GM19035 (cell line): ENCODE measurements at regions not wholly inside any gene's neighbourhood (a gene's known extent, or its start where the extent isn't known, plus 50 kb on each side); places are given as distances from the start of the nearest gene placed in this dataset.
"Not testable (repeated sequence)": the region's sequence is repeated elsewhere in the genome, so short reads cannot be mapped to it uniquely, and the experiment has no call there.

Source experiments
- ATAC-seq: cut with Tn5 transposase; IDR thresholded peaks from one replicate; pipeline ENCODE4 v1.9.1; 2021; ENCODE audit not compliant: unreplicated experiment

DNA sequence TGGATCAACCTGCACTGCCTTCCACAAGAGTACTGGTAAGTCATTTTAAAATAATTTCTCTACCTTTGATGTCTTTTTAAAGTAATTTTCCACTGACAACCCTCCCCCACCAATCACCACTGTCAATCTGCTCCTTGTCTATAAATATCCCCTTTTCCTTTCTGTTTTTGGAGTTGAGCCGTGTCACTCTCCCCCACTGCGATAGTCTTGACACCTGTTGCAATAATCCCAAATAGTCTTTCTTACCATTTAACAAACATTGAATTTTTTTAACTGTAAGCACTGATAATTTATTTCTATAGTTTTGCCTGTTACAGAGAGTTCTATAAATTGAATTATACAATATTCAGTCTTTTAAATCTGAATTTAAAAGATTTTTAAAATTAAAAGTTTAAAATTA, 420.9 kb downstream of the COL11A1 start:
- ATAC-seq = no peak

DNA sequence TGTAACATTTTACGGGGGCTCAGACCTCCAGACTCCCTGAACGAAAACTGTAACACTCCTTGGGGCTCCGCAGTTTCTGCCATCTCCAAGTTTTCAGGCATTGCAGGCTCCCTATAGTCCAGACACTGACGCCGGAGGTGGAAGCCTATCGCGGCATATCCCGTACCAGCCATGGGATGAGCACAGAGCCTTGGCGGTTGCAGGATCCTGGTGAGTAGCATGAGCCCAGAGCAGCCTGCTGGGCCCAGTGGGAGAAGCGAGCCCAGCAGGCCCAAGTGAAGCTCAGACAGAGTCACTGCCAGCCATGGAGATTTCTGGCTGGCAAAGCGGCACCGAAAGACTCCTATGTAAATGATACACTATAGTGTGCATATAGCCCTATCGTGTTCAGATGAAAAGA, 446.8 kb downstream of the COL11A1 start:
- ATAC-seq = no peak

DNA sequence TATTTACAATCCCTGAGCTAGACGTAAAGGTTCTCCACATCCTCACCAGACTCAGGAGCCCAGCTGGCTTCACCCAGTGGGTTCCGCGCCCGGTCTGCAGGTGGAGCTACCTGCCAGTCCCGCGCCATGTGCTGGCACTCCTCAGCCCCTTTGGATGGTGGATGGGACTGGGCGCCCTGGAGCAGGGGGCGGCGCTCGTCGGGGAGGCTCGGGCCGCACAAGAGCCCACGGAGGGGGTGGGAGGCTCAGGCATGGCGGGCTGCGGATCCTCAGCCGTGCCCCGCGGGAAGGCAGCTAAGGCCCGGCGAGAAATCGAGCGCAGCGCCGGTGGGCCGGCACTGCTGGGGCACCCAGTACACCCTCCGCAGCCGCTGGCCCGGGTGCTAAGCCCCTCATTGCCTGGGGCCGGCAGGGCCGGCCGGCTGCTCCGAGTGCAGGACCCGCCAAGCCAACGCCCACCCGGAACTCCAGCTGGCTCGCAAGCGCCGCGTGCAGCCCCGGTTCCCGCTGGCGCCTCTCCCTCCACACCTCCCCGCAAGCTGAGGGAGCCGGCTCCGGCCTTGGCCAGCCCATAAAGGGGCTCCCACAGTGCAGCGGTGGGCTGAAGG, 448.3 kb downstream of the COL11A1 start:
- not testable (repeated sequence) for ATAC-seq

DNA sequence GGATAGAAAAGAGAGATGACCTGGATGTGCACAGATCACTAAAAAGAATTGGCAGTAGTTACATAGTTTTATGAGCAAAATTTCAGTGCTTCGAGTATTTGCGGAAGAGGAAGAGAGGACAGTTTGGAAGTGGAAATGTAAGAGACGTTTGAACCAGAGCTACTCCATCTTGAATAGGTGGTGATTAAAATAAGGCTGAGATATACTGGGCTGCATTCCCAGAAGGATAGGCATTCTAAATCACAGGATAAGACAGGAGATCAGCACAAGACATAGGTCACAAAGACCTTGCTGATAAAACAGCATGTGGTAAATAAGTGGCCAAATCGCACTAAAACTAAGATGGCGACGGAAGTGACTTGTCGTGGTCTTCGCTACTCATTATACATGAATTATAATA, 453.3 kb downstream of the COL11A1 start:
- ATAC-seq = no peak

DNA sequence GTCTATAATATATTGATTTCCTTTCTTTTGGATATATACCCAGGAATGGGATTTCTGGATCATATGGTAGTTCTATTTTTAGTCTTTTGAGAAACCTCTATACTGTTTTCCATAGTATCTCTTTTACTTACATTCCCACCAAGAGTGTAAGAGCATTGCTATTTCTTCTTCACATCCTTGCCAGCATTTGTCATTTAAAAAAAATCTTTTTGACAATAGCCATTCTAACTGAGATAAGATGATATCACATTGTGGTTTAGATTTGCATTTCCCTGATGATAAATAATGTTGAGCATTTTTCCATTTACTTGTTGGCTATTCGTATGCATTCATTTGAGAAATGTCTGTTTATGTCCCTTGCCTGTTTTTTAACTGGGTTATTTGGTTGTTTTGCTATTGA, 467.4 kb downstream of the COL11A1 start:
- no peak for ATAC-seq

DNA sequence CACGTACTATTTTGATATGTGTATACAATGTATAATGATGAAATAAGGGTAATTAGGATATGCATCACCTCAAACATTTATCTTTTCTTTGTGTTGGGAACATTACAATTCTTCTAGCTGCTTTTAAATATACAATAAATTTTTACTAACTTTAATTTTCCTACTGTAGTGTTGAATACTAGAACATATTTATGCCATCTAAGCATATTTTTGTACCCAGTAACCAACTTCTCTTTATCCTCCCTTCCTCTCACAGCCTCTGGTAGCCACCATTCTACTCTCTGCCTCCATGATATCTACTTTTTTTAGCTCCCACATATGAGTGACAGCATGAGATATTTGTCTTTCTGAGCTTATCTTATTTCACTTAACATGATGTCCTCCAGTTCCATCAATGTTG, 468.0 kb downstream of the COL11A1 start:
- no peak for ATAC-seq

DNA sequence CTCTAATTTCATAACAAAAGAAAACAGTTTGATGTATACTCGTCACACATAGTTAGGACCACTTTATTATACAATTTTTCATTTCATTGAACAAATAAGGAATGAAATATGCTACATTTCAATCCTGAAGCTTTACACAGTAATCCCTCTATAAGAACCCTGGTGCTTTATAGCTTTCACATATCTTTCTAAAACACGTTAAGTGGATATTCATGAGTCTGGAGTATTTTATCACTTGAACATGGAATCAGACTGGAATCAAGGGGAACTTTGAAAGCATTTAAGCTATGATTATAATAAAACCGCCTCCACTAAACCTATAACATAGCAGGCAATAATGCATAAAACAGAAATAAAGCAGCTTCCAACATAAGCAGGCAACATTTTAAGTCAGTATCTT, 476.6 kb downstream of the COL11A1 start:
- no peak for ATAC-seq

DNA sequence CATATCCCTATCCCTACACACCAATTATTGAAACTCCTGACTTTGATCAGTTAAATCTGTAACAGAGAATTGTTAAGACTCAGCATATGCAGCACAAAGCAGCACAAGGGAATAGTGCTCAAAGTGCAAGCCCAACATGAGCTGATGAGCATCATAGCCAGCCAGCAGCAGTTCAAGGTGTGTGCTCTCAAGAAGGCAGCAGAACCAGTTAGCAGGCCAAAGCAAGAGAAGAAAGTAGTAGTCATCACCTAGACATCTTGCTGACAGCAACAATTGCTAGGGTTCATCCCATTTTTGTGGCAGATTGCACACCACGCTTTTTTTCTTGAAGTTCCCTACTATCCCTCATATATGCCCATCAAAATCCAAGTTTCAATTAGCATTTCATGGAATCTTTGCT, 478.3 kb downstream of the COL11A1 start:
- no peak for ATAC-seq

DNA sequence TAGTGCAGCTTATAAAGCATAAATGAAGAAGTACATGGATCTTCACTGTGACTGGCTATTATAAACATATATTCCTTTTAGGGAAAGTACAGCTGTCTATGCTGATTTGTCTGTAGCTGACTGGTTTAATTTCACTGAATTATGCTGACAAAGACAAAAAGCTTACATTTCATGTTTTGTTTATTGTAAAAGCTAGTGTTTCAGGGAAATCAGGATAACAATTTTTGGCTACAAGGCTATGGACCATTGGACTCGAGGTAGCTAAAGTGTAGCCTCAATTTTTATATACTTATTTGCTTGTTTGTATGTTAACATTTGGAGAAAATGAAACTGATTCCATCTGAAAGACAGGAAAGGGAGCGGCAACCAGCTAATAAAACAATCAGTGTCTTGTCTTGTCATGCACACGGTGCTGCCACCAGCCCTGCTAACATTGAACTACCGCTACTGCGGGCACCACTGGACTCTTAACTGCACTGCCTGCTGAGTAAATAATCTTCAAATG, 480.2 kb downstream of the COL11A1 start:
- ATAC-seq = no peak

DNA sequence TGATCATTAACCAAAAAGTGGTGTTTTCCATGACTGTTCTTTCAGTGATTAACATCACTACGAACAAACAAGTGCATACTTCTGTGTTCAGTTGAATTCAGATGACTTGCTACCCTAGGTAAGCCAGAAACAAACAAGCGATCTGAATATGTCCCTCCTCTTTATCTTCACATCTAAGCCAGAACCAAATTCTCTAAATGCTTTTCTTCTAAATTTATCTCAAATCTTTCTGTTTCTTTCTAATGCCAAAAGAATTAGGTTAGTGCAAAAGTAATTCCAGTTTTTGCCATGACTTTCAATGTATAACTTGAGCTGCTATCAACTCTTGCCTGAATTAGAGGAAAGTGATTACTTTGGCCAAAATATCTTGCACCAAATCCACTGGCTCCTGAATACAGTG, 481.2 kb downstream of the COL11A1 start:
- ATAC-seq = no peak

DNA sequence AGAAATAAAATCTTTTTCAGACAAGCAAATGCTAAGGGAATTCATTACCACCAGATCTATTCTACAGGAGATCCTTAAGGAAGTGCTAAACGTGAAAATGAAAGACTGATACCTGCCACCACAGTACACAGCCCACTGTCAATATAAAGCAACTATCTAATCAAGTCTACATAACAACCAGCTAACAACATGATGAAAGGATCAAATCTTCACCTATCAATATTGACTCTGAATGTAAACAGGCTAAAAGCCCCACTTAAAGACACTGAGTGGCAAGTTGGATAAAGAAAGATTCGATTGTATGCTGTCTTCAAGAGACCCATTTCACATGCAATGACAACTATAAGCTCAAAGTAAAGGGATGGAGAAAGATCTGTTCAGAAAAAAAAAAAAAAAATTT, 492.4 kb downstream of the COL11A1 start:
- ATAC-seq = no peak

DNA sequence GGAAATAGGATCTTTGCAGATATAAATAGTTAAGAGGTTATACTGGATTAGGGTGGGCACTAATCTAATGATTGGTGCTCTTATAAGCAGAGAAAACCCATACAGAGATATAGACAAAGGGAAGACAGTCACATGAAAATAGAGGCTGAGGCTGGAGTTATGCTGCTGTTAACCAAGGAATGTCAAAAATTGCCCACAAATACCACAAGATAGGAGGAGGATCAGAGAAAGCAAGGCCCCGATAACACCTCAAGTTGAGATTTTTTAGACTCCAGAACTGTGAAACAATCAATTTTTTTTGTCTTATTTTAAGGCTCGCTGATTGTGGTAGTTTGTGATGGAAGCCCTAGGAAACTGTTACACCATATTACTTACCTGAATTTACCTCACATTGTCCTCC, 513.2 kb downstream of the COL11A1 start:
- no peak for ATAC-seq

DNA sequence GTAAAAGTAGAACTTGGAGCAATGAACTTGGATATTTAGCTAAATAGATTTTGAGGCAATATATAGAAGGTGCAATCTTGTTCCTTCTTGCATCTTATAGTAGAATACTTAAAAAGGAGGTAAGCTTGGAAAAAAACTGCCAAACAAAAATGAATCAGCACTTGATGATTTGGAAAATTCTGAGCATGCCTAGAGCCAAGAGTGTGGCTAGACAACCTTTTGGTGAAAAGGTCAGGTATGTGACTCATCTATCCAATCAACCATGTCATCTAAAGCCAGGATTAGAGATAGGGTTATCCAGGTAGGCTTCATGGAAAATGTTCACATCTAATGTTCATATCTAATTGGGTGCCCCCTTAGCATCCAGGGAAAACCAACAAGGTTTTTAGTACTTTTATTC, 515.0 kb downstream of the COL11A1 start:
- ATAC-seq = no peak

DNA sequence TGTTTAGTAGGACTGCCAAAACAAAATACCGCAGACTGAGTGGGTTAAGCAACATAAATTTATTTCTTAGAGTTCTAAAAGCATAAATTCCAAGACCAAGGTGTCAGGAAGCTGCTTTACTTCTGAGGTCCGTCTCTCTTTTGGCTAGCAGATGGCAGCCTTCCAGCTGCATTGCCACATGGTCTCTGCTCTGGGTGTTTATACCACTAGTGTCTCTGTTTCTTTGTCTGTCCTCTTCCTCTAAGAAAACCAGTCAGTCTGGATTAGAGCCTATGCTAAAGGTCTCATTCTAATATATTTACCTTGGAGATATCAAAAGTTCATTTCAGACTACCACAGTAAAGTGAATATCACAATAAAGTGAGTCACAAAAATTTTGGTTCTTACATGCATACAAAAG, 519.8 kb downstream of the COL11A1 start:
- ATAC-seq = no peak

DNA sequence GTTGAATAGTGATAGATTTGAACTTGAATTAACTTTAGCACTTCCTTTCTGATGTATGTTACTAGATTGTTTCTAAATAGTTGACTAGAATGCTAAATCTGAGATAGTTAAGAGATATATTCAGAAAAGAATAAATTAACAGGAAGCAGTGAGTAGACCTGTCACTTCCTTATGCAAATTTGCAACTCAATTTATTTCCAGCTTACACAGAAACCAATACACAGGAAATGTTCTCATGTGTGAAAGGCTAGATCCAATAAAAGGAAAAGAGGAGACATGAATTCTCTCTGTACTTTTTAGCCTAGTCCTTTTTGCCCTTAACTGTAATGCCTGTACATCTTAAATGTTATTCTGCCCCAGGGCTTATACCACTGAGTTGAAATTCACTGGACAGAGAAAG, 522.3 kb downstream of the COL11A1 start:
- no peak for ATAC-seq

DNA sequence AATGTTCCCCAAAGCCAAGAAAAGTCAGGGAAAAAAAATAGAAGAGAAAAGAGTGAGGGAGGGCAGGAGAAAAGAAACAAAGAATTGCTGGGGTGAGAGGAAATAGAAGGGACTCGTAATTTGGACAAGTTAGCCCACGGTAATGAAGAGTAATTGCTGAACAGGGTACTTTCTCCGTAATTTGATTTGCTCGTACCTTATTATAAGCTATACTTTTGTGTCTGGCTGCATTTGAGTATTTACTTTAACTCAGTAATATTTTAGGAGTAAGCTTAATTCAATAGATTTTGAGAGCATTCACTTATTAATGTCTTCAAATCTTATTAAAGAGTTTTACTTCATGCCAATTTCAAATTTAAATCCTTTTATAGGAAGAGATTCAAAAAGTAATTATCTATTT, 527.5 kb downstream of the COL11A1 start:
- ATAC-seq = no peak

DNA sequence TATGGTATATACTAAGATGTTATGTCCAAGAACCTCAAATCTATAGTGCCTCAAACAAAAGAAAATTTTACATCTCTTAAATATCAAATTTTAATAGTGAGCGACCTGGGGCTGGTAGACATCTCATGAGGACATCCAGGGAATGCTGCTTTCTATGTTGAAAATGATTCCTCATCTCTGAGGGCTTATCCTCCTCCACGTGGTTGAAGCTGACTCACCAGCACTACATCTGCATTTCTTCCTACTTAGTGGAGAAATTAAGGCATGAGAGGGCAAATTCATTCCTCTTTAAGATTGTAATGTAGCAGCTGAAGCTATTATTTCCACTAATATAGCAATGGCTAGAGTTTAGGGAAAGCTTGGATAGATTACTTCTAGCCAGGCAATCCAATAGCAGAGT, 529.5 kb downstream of the COL11A1 start:
- ATAC-seq = no peak

DNA sequence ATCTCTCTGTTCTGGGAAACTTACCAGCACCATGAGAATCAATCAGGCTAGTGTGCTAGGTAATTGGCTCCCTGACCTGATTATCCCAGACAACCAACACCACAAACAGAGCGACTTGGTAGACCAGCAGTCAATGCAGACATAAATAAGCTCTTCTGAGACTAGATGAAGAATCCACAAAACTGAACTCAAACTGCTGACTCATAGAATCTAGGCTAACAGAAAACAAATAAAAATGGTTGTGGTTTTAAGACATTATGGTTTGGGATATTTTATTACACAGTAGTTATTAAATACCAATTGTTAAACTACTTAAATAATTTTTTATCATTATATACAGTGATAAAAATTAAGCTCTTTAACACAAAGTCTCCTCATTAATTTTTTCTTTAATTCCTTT, 535.7 kb downstream of the COL11A1 start:
- no peak for ATAC-seq

DNA sequence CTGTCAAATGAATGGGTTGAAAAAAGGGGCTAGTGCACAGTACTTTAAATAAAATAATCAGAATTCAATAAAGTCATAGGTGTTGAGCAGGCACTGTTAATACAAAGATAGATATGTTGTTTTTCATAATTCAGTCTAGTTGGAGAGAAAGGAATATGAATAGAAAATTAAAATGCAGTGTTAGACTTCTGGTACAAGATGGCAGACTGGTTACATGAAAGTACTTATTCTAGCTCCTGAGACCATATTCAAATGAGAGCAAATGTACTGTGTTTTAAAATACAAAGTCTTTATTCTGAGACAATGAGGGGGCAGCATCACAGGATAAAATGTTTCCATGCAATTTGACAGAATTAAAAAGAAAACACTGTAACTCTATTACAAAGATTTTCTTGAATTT, 542.1 kb downstream of the COL11A1 start:
- ATAC-seq = no peak

DNA sequence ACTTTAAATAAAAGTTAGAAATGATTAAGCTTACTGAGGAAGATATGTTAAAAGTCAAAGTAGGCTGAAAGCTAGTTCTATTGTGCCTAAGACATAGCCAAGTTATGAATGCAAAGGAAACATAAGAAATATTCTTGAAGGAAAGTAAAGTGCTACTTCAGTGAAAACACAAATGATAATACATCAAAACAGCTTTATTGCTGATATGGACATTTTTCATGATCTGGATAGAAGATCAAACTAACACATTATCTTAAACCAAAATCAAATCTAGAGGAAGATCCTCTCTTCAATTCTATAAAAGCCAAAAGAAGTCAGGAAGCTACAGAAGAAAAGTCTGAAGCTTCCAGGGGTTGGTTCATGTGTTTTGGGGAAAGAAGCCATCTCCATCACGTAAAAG, 545.9 kb downstream of the COL11A1 start:
- no peak for ATAC-seq

DNA sequence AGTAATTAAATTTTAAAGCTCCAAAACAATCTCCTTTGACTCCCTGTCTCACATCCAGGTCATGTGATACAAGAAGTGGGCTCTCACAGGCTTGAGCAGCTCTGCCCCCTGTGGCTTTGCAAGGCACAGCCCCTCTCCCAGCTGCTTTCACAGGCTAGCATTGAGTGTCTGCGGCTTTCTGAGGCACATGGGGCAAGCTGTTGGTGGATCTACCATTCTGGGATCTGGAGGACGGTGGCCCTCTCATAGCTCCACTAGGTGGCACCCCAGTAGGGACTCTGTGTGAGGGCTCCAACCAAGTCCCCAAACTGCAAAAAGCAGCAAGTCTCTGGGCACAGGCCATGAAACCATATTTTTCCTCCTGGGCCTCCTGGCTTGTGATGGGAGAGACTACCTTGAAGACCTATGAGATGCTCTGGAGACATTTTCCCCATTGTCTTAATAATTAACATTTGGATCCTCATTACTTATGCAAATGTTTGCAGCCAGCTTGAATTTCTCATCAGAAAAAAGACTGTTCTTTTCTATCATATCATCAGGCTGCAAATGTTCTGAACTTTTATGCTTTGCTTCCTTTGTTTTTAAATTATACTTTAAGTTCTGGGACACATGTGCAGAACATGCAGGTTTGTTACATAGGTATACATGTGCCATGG, 554.1 kb upstream of the OLFM3 start:
- ATAC-seq = no peak

DNA sequence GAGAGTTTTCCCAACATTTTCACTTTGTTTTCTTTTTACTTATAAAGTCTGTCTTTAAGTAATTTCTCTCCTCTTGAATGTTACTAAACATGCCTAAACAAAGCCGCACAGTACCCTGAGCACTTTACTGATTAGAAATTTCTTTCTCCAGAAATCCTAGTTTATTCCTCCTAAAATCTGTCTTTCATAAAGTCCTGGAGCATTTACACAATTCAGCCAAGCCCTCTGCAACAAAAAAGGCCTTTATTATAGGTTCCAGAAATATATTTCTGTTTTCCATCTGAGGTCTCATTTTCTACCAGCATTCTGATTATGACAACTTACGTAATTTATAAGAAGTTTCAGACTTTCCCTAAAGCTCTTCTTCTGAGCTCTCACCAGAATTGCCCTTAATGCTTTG, 549.5 kb upstream of the OLFM3 start:
- no peak for ATAC-seq
